Neural cell (in vitro differentiated cells): ENCODE measurements at regions not wholly inside any gene's neighbourhood (a gene's known extent, or its start where the extent isn't known, plus 50 kb on each side); places are given as distances from the start of the nearest gene placed in this dataset.

Experiments
- CTCF ChIP-seq: fragments of 450-650 bp; IDR thresholded peaks from 2 replicates; pipeline ENCODE4 v1.5.1; 2014; ENCODE audit warnings: antibody characterized with exemption, mild to moderate bottlenecking, moderate library complexity; ENCODE audit not compliant: poor library complexity, severe bottlenecking
- EP300 ChIP-seq: fragments of 450-650 bp; conservative IDR thresholded peaks from 2 replicates; pipeline ENCODE4 v1.6.1; 2014; ENCODE audit warnings: antibody characterized with exemption, mild to moderate bottlenecking, moderate library complexity; ENCODE audit not compliant: poor library complexity, severe bottlenecking
- EZH2 ChIP-seq: fragments of 200-600, 300-800 bp; shearing (Covaris generic), sonication (generic); IDR thresholded peaks from 2 replicates; pipeline ENCODE4 v1.6.1; 2014; ENCODE audit warnings: antibody characterized with exemption, low read length, borderline replicate concordance, mild to moderate bottlenecking; ENCODE audit not compliant: insufficient read depth, poor library complexity, severe bottlenecking
- MXI1 ChIP-seq: fragments of 450-650 bp; conservative IDR thresholded peaks from 2 replicates; pipeline ENCODE4 v1.6.1; 2014; ENCODE audit warnings: antibody characterized with exemption, mild to moderate bottlenecking; ENCODE audit not compliant: poor library complexity, severe bottlenecking
- POLR2AphosphoS5 ChIP-seq: IDR thresholded peaks from 2 replicates; pipeline ENCODE4 v1.6.1; 2012
- RAD21 ChIP-seq: fragments of 450-650 bp; conservative IDR thresholded peaks from 2 replicates; pipeline ENCODE4 v1.6.1; 2014; ENCODE audit warnings: antibody characterized with exemption, mild to moderate bottlenecking, moderate library complexity
- SMC3 ChIP-seq: fragments of 450-650 bp; conservative IDR thresholded peaks from 2 replicates; pipeline ENCODE4 v1.6.1; 2014; ENCODE audit warnings: antibody characterized with exemption, mild to moderate bottlenecking, moderate library complexity; ENCODE audit not compliant: poor library complexity
- TF ChIP-seq, protein P1 (sequence below): IDR thresholded peaks from 2 replicates; pipeline ENCODE4 v1.6.1; 2012; ENCODE audit warnings: borderline replicate concordance

DNA sequence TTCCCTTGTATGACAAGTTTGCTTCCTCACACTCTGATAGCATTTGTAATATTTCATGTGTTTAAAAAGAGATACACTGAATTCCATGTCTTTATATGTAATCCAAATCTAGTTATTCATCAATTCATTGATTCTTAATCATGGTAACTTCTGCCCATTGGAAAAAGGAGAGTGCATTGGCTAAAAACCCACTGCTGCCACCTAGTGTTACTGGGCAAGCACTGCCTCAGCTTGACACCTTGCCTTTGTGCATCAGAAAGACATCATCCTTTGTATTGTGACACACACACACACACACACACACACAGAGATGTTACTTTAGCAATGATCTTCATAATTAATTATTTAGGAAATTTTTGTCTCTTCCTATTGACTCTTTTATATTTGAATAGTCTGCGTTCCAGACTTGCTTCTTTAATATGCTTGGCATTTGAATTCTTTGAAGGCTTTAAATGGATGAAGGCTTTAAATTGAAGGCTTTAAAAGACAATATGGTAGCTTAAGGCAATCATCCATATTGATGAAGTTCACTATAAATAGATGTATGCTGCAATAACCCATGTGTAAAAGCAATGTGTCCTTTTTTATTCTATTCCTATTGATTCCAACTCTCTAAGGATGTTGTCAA, 414.2 kb upstream of the CHST9 start:
- TF ChIP-seq CTCF (peak; percentile 95), EZH2 (no peak), EP300 (no peak), MXI1 (no peak), SMC3 (peak; percentile 95), RAD21 (peak; percentile 92), POLR2AphosphoS5 (no peak)
- TF ChIP-seq, protein P1, sequence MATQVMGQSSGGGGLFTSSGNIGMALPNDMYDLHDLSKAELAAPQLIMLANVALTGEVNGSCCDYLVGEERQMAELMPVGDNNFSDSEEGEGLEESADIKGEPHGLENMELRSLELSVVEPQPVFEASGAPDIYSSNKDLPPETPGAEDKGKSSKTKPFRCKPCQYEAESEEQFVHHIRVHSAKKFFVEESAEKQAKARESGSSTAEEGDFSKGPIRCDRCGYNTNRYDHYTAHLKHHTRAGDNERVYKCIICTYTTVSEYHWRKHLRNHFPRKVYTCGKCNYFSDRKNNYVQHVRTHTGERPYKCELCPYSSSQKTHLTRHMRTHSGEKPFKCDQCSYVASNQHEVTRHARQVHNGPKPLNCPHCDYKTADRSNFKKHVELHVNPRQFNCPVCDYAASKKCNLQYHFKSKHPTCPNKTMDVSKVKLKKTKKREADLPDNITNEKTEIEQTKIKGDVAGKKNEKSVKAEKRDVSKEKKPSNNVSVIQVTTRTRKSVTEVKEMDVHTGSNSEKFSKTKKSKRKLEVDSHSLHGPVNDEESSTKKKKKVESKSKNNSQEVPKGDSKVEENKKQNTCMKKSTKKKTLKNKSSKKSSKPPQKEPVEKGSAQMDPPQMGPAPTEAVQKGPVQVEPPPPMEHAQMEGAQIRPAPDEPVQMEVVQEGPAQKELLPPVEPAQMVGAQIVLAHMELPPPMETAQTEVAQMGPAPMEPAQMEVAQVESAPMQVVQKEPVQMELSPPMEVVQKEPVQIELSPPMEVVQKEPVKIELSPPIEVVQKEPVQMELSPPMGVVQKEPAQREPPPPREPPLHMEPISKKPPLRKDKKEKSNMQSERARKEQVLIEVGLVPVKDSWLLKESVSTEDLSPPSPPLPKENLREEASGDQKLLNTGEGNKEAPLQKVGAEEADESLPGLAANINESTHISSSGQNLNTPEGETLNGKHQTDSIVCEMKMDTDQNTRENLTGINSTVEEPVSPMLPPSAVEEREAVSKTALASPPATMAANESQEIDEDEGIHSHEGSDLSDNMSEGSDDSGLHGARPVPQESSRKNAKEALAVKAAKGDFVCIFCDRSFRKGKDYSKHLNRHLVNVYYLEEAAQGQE = no peak
